ENCODE measurements at regions not wholly inside any gene's neighbourhood (a gene's known extent, or its start where the extent isn't known, plus 50 kb on each side); places are given as distances from the start of the nearest gene placed in this dataset.
"Not testable (repeated sequence)": the region's sequence is repeated elsewhere in the genome, so short reads cannot be mapped to it uniquely, and the experiment has no call there.

DNA sequence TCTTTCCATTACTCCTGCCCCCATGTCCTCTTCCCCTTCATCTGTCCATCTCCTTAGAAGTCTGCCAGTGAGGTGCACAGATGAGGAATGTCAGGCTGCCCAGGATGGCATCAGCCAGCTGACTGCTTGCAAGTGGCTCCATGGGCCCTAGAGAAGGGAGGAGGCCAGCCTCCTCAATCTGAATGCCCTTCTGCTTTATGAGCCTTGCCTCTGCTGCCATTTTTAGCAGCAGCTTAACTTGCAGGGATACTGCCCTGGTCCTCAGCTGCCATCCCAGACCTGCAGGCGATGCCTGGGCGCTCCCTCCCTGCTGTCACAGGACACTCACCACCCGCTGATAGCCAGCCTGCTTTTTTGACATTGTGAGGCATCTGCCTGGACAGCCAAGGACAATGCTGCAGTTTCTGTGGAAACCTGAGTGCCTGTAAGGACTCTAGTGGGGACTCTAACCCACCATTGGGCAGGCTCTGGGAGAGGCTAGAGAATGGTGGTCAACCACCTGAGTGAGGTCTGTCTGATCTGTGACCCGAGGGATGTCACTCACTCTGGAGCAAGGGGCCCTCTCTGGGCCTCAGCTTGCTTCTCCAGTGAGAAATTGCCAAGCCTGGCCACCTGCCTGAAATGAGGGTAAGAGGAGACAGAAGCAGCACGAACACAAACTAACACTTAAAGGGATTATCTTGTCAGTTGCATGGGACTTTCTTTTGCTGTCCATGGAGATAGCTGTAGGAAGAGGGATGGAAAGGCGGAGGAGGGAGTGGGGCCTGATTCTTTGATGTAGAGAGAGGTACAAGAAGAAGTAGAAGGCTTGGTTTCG, 185.0 kb downstream of the MIS18A start:
- DNase-seq (ENCODE audit: low spot score): no peak

DNA sequence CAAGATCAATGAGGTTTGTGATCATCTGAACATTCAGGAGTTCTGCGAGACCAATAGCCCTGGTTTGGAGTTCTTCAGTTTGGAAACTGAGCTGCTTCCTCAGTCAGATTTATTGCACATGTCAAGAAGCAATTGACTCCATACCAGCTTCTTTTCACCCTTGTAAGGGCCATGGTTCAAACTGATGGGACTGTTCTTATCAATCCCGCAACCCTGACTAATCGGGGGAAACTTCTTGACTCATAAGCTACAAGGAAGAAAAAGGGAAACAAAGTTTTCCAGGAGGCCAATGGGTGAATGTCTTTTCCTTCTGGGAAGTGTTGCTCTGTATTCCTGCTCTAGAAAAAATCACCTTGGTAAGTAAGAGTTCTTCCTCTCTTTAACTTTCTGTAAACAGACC, 187.9 kb downstream of the MIS18A start:
- no peak for DNase-seq (ENCODE audit: low spot score)

GRCh38 chr21:32089766-32090165, 189.1 kb downstream of the MIS18A start:
- no peak for DNase-seq (ENCODE audit: low spot score)

GRCh38 chr21:32088471-32088870, 190.4 kb downstream of the MIS18A start:
- no peak for DNase-seq (ENCODE audit: low spot score)

- DNase-seq (ENCODE audit: low spot score): no peak
These were observed 191.4 kb downstream of the MIS18A start for GRCh38 chr21:32087447-32087846.

DNA sequence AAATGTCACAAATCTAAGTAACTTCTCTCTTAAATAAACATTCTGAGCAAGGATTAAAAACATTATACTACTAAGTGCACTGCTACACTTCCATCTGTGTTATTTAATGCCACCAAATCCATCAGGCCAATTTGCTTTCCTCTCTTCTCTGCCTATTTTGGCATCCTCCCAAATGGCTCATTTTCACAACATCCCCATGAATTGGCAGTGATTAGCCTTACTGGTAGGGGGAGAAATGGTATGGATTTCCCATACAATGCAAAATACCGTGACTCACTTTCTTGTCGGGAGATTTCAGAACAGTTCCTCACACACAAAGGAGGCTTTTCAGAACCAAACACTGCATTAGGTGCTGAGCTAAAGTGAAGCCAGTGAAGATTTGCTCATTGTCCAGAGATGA, 195.7 kb downstream of the MIS18A start:
- DNase-seq (ENCODE audit: low spot score): no peak

DNA sequence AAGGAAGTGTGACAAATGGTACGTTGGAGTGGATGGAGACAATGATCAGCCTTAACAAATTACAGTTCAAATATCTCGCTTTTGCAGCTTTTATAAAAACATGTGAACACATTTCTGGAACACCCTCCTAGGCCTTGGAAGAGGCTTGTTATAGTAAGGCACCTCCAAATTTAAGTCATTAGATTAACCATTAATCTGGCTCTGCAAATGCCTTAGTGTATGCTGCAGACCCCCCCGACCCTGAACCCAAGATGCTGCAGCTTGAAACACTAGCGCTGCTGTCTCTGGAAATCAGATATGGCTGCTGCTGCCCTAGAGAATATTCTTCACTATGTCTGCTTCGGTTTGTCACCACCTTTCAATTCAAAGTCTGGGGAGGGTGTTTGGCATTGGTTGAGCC, 196.4 kb downstream of the MIS18A start:
- DNase-seq (ENCODE audit: low spot score): no peak

- DNase-seq (ENCODE audit: low spot score): no peak
These were observed 200.8 kb downstream of the HUNK start for GRCh38 chr21:32073593-32073992.

- no peak for DNase-seq (ENCODE audit: low spot score)
These were observed 200.4 kb downstream of the HUNK start for GRCh38 chr21:32073190-32073589.

DNA sequence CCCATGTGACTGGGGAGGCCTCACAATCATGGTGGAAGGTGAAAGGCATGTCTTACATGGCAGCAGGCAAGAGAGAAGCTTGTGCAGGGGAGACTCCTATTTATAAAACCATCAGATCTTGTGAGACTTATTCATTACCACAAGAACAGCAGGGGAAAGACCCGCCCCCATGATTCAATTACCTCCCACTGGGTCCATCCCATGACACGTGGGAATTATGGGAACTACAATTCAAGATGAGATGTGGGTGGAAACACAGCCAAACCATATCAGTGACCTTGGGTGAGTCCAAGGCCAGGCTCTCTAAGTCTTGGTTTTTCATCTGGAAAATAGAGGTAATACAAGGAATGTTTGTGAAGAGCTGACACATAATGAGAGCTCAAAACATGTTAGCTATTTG, 198.8 kb downstream of the HUNK start:
- DNase-seq (ENCODE audit: low spot score): not testable (repeated sequence)

DNA sequence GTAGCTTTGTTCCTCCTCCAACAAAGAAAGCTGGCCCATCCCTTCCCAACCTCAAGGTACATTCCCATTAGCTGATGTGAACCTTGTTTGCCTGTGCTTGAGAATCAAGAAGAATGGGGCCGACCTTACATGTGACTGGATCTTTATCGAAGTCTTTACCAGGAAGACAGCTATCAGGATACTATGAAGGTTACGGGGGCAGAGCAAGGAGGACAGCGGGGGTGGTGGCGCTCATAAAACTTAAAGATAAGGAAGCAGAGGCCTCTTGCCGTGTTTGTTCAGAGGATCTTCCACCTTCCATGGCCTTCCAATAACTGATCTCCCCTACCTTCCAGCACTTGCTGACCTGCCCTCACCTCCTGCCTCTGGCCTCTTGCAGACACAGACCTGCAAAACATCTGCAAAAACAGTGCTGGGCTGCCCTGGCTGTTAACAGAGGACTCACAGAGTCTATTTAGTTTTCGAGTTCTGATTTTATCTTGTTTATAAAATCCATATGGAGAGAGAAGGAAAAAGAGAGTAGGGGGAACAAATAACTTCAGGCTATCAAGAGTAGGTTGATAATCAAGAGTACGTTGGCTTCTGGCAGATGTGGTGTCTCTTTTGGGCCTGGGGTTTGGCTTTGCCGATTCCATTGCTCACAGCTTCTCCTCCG, 198.0 kb downstream of the HUNK start:
- no peak for DNase-seq (ENCODE audit: low spot score)

GRCh38 chr21:32070126-32070525, 197.3 kb downstream of the HUNK start:
- DNase-seq (ENCODE audit: low spot score): no peak

- DNase-seq (ENCODE audit: low spot score): no peak
These were observed 192.8 kb downstream of the HUNK start for GRCh38 chr21:32065654-32066053.

GRCh38 chr21:32064281-32064910, 191.6 kb downstream of the HUNK start:
- DNase-seq (ENCODE audit: low spot score): no peak

DNA sequence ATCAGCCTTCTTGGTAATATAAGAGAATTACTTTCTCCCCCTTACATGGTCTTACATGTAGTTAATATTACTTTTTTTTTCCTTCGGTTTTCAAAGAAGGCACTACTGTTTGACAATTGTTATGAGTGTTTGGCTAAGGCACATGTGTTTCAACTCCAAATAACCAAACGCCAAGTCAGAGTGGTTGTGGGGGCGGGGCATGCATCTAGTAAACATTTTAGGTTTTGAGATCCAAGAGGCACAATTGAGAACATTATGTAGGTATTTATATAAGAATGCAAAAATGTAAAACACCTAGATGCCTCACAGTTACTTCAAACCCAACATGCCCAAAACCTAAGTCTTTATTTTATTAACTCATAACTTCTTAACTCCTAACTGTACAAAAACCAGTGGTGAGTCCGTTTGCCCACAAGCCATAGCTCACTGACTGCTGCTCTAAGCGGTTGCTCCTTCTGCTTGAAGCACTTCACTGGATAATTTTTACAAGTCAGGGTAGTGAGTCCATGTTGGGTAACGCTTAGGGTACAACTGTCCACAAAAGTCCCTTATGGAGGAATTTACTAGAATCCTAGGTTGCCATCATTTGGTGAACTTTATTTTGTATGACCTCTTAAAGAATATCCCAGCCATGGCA, 189.9 kb downstream of the HUNK start:
- no peak for DNase-seq (ENCODE audit: low spot score)

- DNase-seq (ENCODE audit: low spot score): no peak
These were observed 188.9 kb downstream of the HUNK start for GRCh38 chr21:32061729-32062128.

- DNase-seq (ENCODE audit: low spot score): no peak
These were observed 184.0 kb downstream of the HUNK start for GRCh38 chr21:32056791-32057190.

DNA sequence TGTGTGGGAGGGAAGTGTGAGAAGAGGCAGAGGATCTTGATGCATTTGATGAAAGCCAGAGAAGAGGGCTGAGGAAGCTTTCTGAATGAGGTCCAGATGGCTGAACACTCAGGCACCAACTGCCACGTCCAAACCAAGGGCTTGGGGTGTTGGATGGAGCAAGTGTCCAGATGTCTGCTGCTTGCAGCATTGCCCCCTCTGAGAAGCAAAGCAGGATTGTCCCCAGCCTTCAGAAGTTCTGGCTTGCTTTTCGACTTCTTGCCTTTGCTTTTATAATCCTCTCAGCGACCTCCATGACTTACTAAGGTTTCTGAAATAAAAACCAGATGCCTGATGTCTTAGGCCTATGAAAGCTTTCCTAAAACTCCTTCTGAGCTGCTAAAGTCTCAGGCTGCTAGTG, 182.5 kb downstream of the HUNK start:
- DNase-seq (ENCODE audit: low spot score): no peak
